HG02571 (cell line): ENCODE measurements at regions not wholly inside any gene's neighbourhood (a gene's known extent, or its start where the extent isn't known, plus 50 kb on each side); places are given as distances from the start of the nearest gene placed in this dataset.

ENCODE experiments used
- ATAC-seq: cut with Tn5 transposase; IDR thresholded peaks from one replicate; pipeline ENCODE4 v1.9.1; 2021; ENCODE audit warnings: mild to moderate bottlenecking, moderate library complexity; ENCODE audit not compliant: unreplicated experiment

GRCh38 chr16:85320677-85321385 is 208.6 kb upstream of the CIBAR2 start:
- ATAC-seq = no peak

GRCh38 chr16:85321509-85322271 is 209.4 kb upstream of the CIBAR2 start:
- no peak for ATAC-seq

GRCh38 chr16:85323230-85323960 is 211.1 kb upstream of the CIBAR2 start:
- ATAC-seq = no peak

GRCh38 chr16:85323961-85324253 is 211.6 kb upstream of the CIBAR2 start:
- no peak for ATAC-seq

GRCh38 chr16:85324488-85324887 is 212.2 kb upstream of the CIBAR2 start:
- ATAC-seq = no peak

GRCh38 chr16:85326113-85326793 is 214.0 kb upstream of the CIBAR2 start:
- ATAC-seq = no peak

- ATAC-seq = no peak
Observed at GRCh38 chr16:85326794-85327181, 214.5 kb upstream of the CIBAR2 start.

- no peak for ATAC-seq
Observed at GRCh38 chr16:85327731-85328675, 215.7 kb upstream of the CIBAR2 start.

- no peak for ATAC-seq
Observed at GRCh38 chr16:85328676-85329058, 216.4 kb upstream of the CIBAR2 start.

GRCh38 chr16:85329059-85329812 is 217.0 kb upstream of the CIBAR2 start:
- ATAC-seq = no peak

GRCh38 chr16:85330006-85330693 is 217.9 kb upstream of the CIBAR2 start:
- no peak for ATAC-seq

- no peak for ATAC-seq
Observed at GRCh38 chr16:85330694-85331188, 218.5 kb upstream of the CIBAR2 start.

- no peak for ATAC-seq
Observed at GRCh38 chr16:85331688-85332087, 219.4 kb upstream of the CIBAR2 start.

GRCh38 chr16:85332175-85332574 is 219.9 kb upstream of the CIBAR2 start:
- no peak for ATAC-seq

- no peak for ATAC-seq
Observed at GRCh38 chr16:85333337-85333736, 221.1 kb upstream of the CIBAR2 start.

GRCh38 chr16:85333744-85334640 is 221.7 kb upstream of the CIBAR2 start:
- no peak for ATAC-seq

- ATAC-seq = no peak
Observed at GRCh38 chr16:85334718-85335583, 222.7 kb upstream of the CIBAR2 start.
